GM04504 (cell line): ENCODE measurements at regions not wholly inside any gene's neighbourhood (a gene's known extent, or its start where the extent isn't known, plus 50 kb on each side); places are given as distances from the start of the nearest gene placed in this dataset.
"Not testable (repeated sequence)": the region's sequence is repeated elsewhere in the genome, so short reads cannot be mapped to it uniquely, and the experiment has no call there.

Source experiments
- DNase-seq: peaks from one replicate; pipeline ENCODE4 v3.0.0-alpha.2; 2012; ENCODE audit warnings: low read depth

- DNase-seq: no peak
Observed at GRCh38 chr3:70631716-70632307, 319.4 kb upstream of the MDFIC2 start.

DNA sequence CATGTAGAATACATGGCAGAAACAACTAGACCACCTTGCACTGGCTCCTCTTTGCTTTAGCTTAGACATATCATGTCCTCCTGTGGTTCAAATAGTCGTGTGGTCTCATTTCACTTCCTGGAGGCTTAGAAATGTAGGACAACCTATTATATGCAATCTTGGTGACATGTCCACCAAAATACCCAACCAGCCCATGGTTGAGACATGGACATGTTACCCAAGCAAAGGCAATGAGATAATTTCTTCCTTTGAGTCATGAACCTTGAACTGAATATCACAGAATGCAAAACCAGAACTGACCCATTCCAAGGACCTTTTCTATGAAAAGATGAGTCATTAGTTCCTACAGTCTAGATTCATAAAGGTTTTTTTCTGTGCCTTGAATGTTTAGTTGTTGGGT, 309.0 kb upstream of the MDFIC2 start:
- no peak for DNase-seq

- no peak for DNase-seq
Observed at GRCh38 chr3:70620956-70621355, 308.5 kb upstream of the MDFIC2 start.

DNA sequence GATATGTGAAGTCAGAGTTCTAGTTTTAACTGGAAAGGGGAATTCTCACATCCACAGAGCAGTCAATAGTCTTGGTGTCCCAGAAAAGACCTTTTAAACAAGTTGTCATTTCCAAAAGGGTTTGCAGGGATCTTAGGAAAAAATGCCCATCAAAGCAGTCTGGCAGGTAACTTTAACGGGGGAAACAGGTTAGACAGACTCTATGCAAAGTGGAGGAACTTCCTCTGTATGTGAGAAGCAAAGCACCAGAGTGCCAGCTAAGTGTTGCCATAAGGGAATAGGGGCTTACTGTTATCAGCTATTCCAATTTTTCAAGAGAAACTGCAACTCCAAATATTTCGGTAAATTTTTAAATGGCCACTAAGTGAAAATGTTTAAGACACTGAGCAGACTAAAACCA, 307.9 kb upstream of the MDFIC2 start:
- DNase-seq: no peak

- DNase-seq: no peak
Observed at GRCh38 chr3:70618151-70618550, 305.7 kb upstream of the MDFIC2 start.

DNA sequence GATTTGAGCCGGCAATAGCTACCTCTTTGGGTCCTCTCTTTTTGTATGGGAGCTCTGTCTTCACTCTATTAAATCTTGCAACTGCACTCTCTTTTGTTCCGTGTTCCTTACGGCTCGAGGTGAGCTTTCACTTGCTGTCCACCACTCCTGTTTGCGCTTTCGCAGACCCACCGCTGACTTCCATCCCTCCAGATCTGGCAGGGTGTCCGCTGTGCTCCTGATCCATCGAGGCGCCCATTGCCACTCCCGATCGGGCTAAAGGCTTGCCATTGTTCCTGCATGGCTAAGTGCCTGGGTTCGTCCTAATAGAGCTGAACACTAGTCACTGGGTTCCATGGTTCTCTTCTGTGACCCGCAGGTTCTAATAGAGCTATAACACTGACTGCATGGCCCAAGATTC, 304.9 kb upstream of the MDFIC2 start:
- not testable (repeated sequence) for DNase-seq

DNA sequence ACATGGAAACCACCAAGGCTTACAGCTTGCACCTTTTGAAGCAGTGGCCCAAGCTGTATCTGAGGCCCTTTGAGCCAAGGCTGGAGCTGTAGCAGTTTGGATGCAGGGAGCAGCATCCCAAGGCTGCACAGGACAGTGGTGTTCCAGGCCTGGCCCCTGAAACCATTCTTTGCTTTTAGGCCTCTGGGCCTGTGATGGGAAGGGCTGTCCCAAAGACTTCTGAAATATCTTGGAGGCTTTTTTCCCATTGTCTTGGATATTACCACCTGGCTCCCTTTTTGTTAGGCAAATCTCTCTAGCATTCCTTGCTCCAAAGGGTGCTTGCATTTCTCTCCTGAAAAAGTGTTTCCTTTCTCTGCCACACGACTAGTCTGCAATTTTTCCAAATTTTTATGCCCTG, 302.8 kb upstream of the MDFIC2 start:
- no peak for DNase-seq

- DNase-seq: no peak
Observed at GRCh38 chr3:70614111-70614510, 301.7 kb upstream of the MDFIC2 start.

- no peak for DNase-seq
Observed at GRCh38 chr3:70612920-70613319, 300.5 kb upstream of the MDFIC2 start.

DNA sequence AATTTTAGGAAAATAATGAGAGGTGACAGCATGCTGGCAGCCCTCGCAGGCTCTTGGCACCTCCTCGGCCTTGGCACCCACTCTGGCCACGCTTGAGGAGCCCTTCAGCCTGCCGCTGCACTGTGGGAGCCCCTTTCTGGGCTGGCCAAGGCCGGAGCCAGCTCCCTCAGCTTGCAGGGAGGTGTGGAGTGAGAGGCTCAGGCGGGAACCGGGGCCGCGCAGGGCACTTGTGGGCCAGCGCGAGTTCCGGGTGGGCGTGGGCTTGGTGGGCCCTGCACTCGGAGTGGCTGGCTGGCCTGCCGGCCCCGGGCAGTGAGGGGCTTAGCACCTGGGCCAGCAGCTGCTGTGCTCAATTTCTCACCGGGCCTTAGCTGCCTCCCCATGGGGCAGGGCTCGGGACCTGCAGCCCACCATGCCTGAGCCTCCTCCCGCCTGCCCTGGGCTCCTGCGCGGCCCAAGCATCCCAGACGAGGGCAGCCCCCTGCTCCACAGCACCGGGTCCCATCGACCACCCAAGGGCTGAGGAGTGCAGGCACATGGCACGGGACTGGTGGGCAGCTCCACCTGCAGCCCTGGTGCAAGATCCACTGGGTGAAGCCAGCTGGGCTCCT, 299.3 kb upstream of the MDFIC2 start:
- not testable (repeated sequence) for DNase-seq

DNA sequence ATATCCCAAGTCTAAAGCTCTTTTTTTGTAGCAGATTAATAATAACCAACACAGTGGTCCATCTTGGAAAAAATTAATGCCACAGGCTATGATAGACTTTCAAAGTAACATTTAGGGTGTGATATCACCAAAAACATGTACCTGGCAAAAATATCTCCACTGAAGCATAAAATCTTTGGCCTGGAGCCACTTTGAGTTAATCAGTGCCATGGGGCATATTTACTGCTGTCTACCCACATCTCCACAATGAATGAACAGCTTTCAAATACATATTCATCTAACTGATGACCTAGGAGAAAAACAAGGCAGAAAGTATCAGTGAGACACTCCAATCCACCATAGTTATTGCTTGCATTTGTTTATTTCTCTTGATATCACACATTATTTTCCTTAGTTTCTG, 296.0 kb upstream of the MDFIC2 start:
- no peak for DNase-seq

- DNase-seq: no peak
Observed at GRCh38 chr3:70607469-70607868, 295.0 kb upstream of the MDFIC2 start.

DNA sequence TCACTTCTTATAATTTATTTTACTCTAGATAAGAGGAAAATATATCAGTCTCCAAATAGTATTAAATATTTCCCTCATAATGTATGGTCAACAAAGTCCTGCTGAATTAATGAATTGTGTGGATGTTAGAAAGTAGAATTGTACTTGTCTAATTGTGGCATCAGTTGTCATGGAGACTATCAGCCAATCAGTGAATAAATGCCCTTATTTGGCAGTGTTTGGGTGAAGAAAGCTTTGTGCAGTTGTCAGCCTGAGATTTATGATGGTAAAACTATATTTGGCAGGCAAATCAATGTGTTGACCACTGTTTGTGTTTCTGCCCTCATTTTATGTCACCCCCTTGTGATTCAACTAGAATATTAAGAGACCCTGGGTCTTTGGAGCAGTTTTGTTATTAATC, 293.6 kb upstream of the MDFIC2 start:
- DNase-seq: no peak

DNA sequence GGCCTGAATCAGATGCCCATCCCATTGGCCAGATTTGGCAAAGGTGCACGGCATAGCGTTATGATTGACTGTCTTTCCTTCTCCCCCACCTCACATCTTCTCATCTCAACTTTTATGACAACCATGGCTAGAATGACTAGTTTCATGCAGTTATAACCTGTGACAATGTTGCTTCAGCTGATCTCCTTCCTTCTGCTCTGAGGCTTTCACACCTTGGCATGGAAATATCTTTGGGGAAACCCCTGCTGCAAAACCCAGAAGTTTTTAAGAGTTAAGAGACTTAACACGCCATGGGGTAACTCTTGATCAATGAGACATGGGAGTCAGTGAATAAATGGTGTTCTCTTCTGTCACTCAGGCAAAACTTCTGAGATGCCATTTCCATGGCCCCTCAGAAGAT, 290.7 kb upstream of the MDFIC2 start:
- DNase-seq: no peak

DNA sequence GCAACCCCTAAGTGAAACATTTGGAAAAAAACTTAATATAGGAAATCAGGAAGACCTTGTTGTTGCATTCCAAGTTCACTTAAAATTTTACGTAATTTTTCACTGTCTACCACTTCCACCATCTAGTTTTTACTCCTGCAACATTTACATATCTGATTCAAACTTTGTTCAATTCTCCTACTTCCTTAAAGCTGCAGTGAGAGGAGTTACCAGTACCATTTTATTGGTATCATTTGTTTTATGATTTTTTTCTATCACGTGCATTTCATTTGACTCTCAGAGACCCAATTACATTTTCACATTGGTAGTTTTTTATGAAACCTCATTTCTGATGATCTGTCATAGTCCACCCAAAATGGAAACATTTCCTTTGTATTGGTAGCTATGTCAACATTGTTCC, 284.9 kb upstream of the MDFIC2 start:
- DNase-seq: no peak

DNA sequence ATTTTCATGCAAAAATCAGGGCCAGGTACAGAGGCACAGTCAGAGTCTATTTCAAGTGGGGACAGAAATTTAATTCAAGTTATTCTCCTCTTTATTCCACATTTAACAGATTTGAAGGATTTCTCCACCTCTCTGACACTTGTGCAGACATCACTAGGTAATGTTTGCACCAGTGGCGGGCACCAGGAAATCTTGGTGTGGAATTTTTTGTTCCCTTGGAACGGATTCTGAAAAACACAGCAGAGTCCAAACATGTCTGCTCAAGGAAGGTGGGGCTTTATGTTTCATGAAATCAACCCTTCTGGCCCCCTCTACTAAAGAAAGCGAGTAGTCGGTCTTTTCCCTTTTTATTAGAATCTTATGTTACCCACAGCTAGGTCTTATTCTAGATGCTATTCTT, 271.2 kb upstream of the MDFIC2 start:
- DNase-seq: no peak

- no peak for DNase-seq
Observed at GRCh38 chr3:70582803-70583202, 270.4 kb upstream of the MDFIC2 start.

GRCh38 chr3:70580021-70580420, 267.6 kb upstream of the MDFIC2 start:
- DNase-seq: no peak

- DNase-seq: no peak
Observed at GRCh38 chr3:70571696-70572095, 259.3 kb upstream of the MDFIC2 start.

GRCh38 chr3:70570584-70570983, 258.1 kb upstream of the MDFIC2 start:
- no peak for DNase-seq

DNA sequence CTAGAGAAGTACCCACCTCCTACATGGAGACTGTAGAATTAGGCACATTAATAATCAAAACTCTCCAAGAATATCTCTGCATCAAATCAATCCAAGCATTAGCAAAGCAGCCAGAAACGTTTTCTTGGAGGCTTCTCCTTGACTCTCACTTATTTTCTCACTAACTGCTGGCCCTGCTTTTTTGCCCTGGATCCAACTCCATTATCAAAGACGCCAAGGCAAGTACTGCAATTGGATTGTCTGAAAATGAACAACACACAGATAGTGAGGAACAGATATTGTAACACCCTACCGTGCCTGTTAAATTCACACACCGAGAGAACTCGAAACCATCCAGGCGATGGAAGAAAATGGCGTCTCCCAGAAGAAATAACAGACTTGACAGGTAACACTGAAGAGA, 256.2 kb upstream of the MDFIC2 start:
- no peak for DNase-seq

GRCh38 chr3:70565861-70566260, 253.4 kb upstream of the MDFIC2 start:
- DNase-seq: no peak

- DNase-seq: no peak
Observed at GRCh38 chr3:70564552-70564951, 252.1 kb upstream of the MDFIC2 start.

DNA sequence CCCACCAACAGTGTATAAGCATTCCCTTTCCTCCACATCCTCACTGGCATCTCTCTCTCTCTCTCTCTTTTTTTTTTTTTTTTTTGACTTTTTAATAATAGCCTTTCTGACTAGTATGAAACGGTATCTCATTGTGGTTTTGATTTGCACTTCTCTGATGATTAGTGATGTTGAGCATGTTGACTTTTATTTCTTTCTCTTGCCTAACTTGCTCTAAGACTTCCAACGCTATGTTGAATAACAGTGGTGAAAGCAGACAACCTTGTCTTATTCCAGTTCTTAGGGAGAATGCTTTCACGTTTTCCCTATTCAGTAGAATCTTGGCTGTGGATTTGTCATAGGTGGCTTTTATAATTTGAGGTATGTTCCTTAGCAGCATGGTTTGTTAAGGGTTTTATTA, 249.4 kb upstream of the MDFIC2 start:
- DNase-seq: no peak
